ENCODE measurements at regions not wholly inside any gene's neighbourhood (a gene's known extent, or its start where the extent isn't known, plus 50 kb on each side); places are given as distances from the start of the nearest gene placed in this dataset.

DNA sequence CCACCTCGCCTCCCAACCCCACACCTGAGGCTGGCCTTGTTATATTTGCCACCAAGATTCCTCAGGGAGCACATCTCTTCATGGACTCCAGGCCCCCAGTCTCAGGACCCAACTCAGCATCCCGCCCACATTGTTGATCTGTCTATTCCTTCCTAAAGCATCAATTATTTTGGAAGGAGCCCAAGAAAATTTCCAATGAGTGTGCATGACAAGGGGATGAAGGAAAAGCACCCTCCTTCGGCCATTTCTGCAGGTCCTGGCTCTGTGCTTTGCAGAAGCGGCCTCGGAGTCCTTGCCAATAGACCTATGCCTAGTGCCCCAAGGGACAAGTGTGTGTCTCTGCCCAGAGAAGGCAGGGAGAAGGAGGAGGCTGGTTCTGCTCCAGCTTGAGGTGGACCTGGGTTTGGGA, 273.2 kb downstream of the GADD45G start:
- TF ChIP-seq EGR1 (IDR thresholded peaks at IDR 0.05), result no peak
- TF ChIP-seq CREB1 (IDR thresholded peaks at IDR 0.05; ENCODE audit: low read depth), result no peak
- TF ChIP-seq, protein P1, sequence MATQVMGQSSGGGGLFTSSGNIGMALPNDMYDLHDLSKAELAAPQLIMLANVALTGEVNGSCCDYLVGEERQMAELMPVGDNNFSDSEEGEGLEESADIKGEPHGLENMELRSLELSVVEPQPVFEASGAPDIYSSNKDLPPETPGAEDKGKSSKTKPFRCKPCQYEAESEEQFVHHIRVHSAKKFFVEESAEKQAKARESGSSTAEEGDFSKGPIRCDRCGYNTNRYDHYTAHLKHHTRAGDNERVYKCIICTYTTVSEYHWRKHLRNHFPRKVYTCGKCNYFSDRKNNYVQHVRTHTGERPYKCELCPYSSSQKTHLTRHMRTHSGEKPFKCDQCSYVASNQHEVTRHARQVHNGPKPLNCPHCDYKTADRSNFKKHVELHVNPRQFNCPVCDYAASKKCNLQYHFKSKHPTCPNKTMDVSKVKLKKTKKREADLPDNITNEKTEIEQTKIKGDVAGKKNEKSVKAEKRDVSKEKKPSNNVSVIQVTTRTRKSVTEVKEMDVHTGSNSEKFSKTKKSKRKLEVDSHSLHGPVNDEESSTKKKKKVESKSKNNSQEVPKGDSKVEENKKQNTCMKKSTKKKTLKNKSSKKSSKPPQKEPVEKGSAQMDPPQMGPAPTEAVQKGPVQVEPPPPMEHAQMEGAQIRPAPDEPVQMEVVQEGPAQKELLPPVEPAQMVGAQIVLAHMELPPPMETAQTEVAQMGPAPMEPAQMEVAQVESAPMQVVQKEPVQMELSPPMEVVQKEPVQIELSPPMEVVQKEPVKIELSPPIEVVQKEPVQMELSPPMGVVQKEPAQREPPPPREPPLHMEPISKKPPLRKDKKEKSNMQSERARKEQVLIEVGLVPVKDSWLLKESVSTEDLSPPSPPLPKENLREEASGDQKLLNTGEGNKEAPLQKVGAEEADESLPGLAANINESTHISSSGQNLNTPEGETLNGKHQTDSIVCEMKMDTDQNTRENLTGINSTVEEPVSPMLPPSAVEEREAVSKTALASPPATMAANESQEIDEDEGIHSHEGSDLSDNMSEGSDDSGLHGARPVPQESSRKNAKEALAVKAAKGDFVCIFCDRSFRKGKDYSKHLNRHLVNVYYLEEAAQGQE (IDR thresholded peaks at IDR 0.05; ENCODE audit: low read depth), result no peak
- TF ChIP-seq CEBPB (IDR thresholded peaks at IDR 0.05), result no peak
- no peak for TF ChIP-seq TEAD4 (IDR thresholded peaks at IDR 0.05)
- TF ChIP-seq RAD21 (IDR thresholded peaks at IDR 0.05; ENCODE audit: low read depth), result no peak
- no peak for TF ChIP-seq TAF1 (IDR thresholded peaks at IDR 0.05; ENCODE audit: low read depth)
- no peak for TF ChIP-seq EP300 (IDR thresholded peaks at IDR 0.05; ENCODE audit: borderline replicate concordance)
- no peak for TF ChIP-seq FOXM1 (IDR thresholded peaks at IDR 0.05; ENCODE audit: borderline replicate concordance, low read depth)
- TF ChIP-seq YY1 (IDR thresholded peaks at IDR 0.05; ENCODE audit: low read depth), result no peak
- no peak for TF ChIP-seq ZBTB7A (IDR thresholded peaks at IDR 0.05; ENCODE audit: low read depth)
- no peak for TF ChIP-seq TCF12 (IDR thresholded peaks at IDR 0.05; ENCODE audit: low read depth)
- TF ChIP-seq, protein P2, sequence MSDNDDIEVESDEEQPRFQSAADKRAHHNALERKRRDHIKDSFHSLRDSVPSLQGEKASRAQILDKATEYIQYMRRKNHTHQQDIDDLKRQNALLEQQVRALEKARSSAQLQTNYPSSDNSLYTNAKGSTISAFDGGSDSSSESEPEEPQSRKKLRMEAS (IDR thresholded peaks at IDR 0.05), result no peak
- no peak for TF ChIP-seq NFIC (IDR thresholded peaks at IDR 0.05)
- no peak for TF ChIP-seq USF1 (IDR thresholded peaks at IDR 0.05)

GRCh38 chr9:89878687-89879086, 273.9 kb downstream of the GADD45G start:
- no peak for TF ChIP-seq CEBPB (IDR thresholded peaks at IDR 0.05)
- TF ChIP-seq YY1 (IDR thresholded peaks at IDR 0.05; ENCODE audit: low read depth), result no peak
- no peak for TF ChIP-seq FOXM1 (IDR thresholded peaks at IDR 0.05; ENCODE audit: borderline replicate concordance, low read depth)
- TF ChIP-seq TCF12 (IDR thresholded peaks at IDR 0.05; ENCODE audit: low read depth), result no peak
- TF ChIP-seq ZBTB7A (IDR thresholded peaks at IDR 0.05; ENCODE audit: low read depth), result no peak
- TF ChIP-seq, protein P2 (IDR thresholded peaks at IDR 0.05), result no peak
- TF ChIP-seq TEAD4 (IDR thresholded peaks at IDR 0.05), result no peak
- TF ChIP-seq USF1 (IDR thresholded peaks at IDR 0.05), result no peak
- TF ChIP-seq EP300 (IDR thresholded peaks at IDR 0.05; ENCODE audit: borderline replicate concordance), result no peak
- no peak for TF ChIP-seq RAD21 (IDR thresholded peaks at IDR 0.05; ENCODE audit: low read depth)
- TF ChIP-seq CREB1 (IDR thresholded peaks at IDR 0.05; ENCODE audit: low read depth), result no peak
- TF ChIP-seq, protein P1 (IDR thresholded peaks at IDR 0.05; ENCODE audit: low read depth), result no peak
- TF ChIP-seq EGR1 (IDR thresholded peaks at IDR 0.05), result no peak
- TF ChIP-seq NFIC (IDR thresholded peaks at IDR 0.05), result no peak
- no peak for TF ChIP-seq TAF1 (IDR thresholded peaks at IDR 0.05; ENCODE audit: low read depth)

- TF ChIP-seq TEAD4 (IDR thresholded peaks at IDR 0.05), result no peak
- TF ChIP-seq RAD21 (IDR thresholded peaks at IDR 0.05; ENCODE audit: low read depth), result no peak
- no peak for TF ChIP-seq NFIC (IDR thresholded peaks at IDR 0.05)
- no peak for TF ChIP-seq EGR1 (IDR thresholded peaks at IDR 0.05)
- TF ChIP-seq CREB1 (IDR thresholded peaks at IDR 0.05; ENCODE audit: low read depth), result no peak
- TF ChIP-seq TAF1 (IDR thresholded peaks at IDR 0.05; ENCODE audit: low read depth), result no peak
- TF ChIP-seq USF1 (IDR thresholded peaks at IDR 0.05), result no peak
- TF ChIP-seq CEBPB (IDR thresholded peaks at IDR 0.05), result no peak
- no peak for TF ChIP-seq FOXM1 (IDR thresholded peaks at IDR 0.05; ENCODE audit: borderline replicate concordance, low read depth)
- no peak for TF ChIP-seq ZBTB7A (IDR thresholded peaks at IDR 0.05; ENCODE audit: low read depth)
- no peak for TF ChIP-seq TCF12 (IDR thresholded peaks at IDR 0.05; ENCODE audit: low read depth)
- TF ChIP-seq EP300 (IDR thresholded peaks at IDR 0.05; ENCODE audit: borderline replicate concordance), result no peak
- TF ChIP-seq, protein P2 (IDR thresholded peaks at IDR 0.05), result no peak
- TF ChIP-seq, protein P1 (IDR thresholded peaks at IDR 0.05; ENCODE audit: low read depth), result no peak
- TF ChIP-seq YY1 (IDR thresholded peaks at IDR 0.05; ENCODE audit: low read depth), result no peak
These were observed 274.5 kb downstream of the GADD45G start for GRCh38 chr9:89879276-89879675.
